ENCODE measurements at regions not wholly inside any gene's neighbourhood (a gene's known extent, or its start where the extent isn't known, plus 50 kb on each side); places are given as distances from the start of the nearest gene placed in this dataset.

DNA sequence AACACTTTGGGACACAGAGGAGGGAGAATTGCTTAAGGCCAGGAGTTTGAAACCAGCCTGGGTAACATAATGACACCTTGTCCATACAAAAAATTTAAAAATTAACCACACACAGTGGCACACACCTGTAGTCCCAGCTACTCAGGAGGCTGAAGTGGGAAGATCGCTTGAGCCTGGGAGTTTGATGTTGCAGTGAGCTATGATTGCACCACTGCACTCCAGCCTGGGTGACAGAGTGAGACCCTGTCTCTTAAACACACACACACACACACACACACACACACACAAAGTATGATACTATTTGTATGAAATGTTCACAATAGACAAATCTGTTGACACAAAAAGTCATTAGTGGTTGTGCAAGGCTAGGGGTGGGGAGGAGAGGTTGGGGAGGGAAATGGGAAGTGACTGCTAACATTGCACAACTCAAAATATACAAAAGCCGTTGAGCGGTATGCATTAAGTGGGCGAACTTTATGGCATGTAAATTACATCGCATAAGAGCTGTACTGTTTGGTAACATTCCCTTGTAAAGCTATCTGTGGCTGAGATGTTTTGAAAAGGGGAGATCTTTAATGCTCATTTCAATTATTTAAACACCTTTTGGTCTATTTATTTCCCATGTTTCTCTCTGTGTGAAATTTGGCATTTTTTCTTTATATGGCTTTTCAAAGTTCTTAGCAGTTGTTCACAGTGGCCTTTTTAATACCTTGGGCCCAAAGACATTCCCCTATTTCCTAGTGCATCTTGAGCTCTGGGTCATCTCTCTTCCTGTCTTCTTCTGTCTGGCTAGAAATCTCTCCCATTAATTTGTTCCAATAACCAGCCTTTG is 58.9 kb upstream of the ZNF516 start:
- Histone ChIP-seq H3K4me3 (ENCODE audit: insufficient read depth, low read depth, low read length) (no peak overlapping the region), H3K36me3 (ENCODE audit: control insufficient read depth, insufficient read depth, low read length) (no peaks in the 10 kb centered on the region), H3K4me1 (ENCODE audit: control insufficient read depth, insufficient read depth, low read length) (no peaks in the 10 kb centered on the region), H3K27me3 (ENCODE audit: control insufficient read depth, insufficient read depth, low read length, poor library complexity, severe bottlenecking) (no peaks in the 10 kb centered on the region), H3K27ac (ENCODE audit: insufficient read depth, low read depth, low read length, poor library complexity, severe bottlenecking) (no peak overlapping the region), H3K9me3 (ENCODE audit: control insufficient read depth, low read length) (no peaks in the 10 kb centered on the region)
- WGBS, 2 experiments = 94 to 95% methylated on average over 5 of the region's 5 CpGs

- H3K9me3 ChIP-seq (ENCODE audit: control insufficient read depth, low read length) = no peaks in the 10 kb centered on the region
- WGBS, 2 experiments = 94 to 97% methylated on average over 12 of the region's 12 CpGs
- H3K36me3 ChIP-seq (ENCODE audit: control insufficient read depth, insufficient read depth, low read length) = no peaks in the 10 kb centered on the region
- peaks cover 23% of the 10 kb centered on the region for H3K4me1 ChIP-seq (ENCODE audit: control insufficient read depth, insufficient read depth, low read length)
- H3K4me3 ChIP-seq (ENCODE audit: insufficient read depth, low read depth, low read length) = no peak overlapping the region
- no peak overlapping the region for H3K27ac ChIP-seq (ENCODE audit: insufficient read depth, low read depth, low read length, poor library complexity, severe bottlenecking)
- H3K27me3 ChIP-seq (ENCODE audit: control insufficient read depth, insufficient read depth, low read length, poor library complexity, severe bottlenecking) = no peaks in the 10 kb centered on the region
These were observed 53.5 kb upstream of the ZNF516 start for GRCh38 chr18:76548541-76548940.

- Histone ChIP-seq H3K27ac (ENCODE audit: insufficient read depth, low read depth, low read length, poor library complexity, severe bottlenecking) (no peak overlapping the region), H3K27me3 (ENCODE audit: control insufficient read depth, insufficient read depth, low read length, poor library complexity, severe bottlenecking) (no peaks in the 10 kb centered on the region), H3K4me1 (ENCODE audit: control insufficient read depth, insufficient read depth, low read length) (peaks cover 23% of the 10 kb centered on the region), H3K9me3 (ENCODE audit: control insufficient read depth, low read length) (no peaks in the 10 kb centered on the region), H3K4me3 (ENCODE audit: insufficient read depth, low read depth, low read length) (no peak overlapping the region), H3K36me3 (ENCODE audit: control insufficient read depth, insufficient read depth, low read length) (no peaks in the 10 kb centered on the region)
- WGBS, 2 experiments = 94 to 97% methylated on average over 11 of the region's 11 CpGs
These were observed 52.3 kb upstream of the ZNF516 start for GRCh38 chr18:76547296-76547695.

- Histone ChIP-seq H3K4me3 (ENCODE audit: insufficient read depth, low read depth, low read length) (no peak overlapping the region), H3K4me1 (ENCODE audit: control insufficient read depth, insufficient read depth, low read length) (peaks cover 23% of the 10 kb centered on the region), H3K9me3 (ENCODE audit: control insufficient read depth, low read length) (no peaks in the 10 kb centered on the region), H3K36me3 (ENCODE audit: control insufficient read depth, insufficient read depth, low read length) (no peaks in the 10 kb centered on the region), H3K27me3 (ENCODE audit: control insufficient read depth, insufficient read depth, low read length, poor library complexity, severe bottlenecking) (no peaks in the 10 kb centered on the region), H3K27ac (ENCODE audit: insufficient read depth, low read depth, low read length, poor library complexity, severe bottlenecking) (no peak overlapping the region)
- WGBS, 2 experiments = 78 to 81% methylated on average over 6 of the region's 6 CpGs
These were observed 51.4 kb upstream of the ZNF516 start for GRCh38 chr18:76546436-76546835.

- Histone ChIP-seq H3K36me3 (ENCODE audit: control insufficient read depth, insufficient read depth, low read length) (no peaks in the 10 kb centered on the region), H3K27me3 (ENCODE audit: control insufficient read depth, insufficient read depth, low read length, poor library complexity, severe bottlenecking) (no peaks in the 10 kb centered on the region), H3K9me3 (ENCODE audit: control insufficient read depth, low read length) (no peaks in the 10 kb centered on the region), H3K4me3 (ENCODE audit: insufficient read depth, low read depth, low read length) (no peak overlapping the region), H3K4me1 (ENCODE audit: control insufficient read depth, insufficient read depth, low read length) (peaks cover 23% of the 10 kb centered on the region), H3K27ac (ENCODE audit: insufficient read depth, low read depth, low read length, poor library complexity, severe bottlenecking) (no peak overlapping the region)
- 59 to 73% methylated on average over 7 of the region's 7 CpGs for WGBS, 2 experiments
These were observed 51.0 kb upstream of the ZNF516 start for GRCh38 chr18:76546088-76546435.

- Histone ChIP-seq H3K9me3 (ENCODE audit: control insufficient read depth, low read length) (no peaks in the 10 kb centered on the region), H3K27me3 (ENCODE audit: control insufficient read depth, insufficient read depth, low read length, poor library complexity, severe bottlenecking) (no peaks in the 10 kb centered on the region), H3K36me3 (ENCODE audit: control insufficient read depth, insufficient read depth, low read length) (no peaks in the 10 kb centered on the region), H3K4me3 (ENCODE audit: insufficient read depth, low read depth, low read length) (no peak overlapping the region), H3K4me1 (ENCODE audit: control insufficient read depth, insufficient read depth, low read length) (peaks cover 23% of the 10 kb centered on the region), H3K27ac (ENCODE audit: insufficient read depth, low read depth, low read length, poor library complexity, severe bottlenecking) (no peak overlapping the region)
- 83% methylated on average over 14 of the region's 14 CpGs for WGBS, 2 experiments
These were observed 50.5 kb upstream of the ZNF516 start for GRCh38 chr18:76545433-76546087.

GRCh38 chr18:76544511-76545345 is 49.7 kb upstream of the ZNF516 start:
- no peaks in the 10 kb centered on the region for H3K9me3 ChIP-seq (ENCODE audit: control insufficient read depth, low read length)
- H3K4me1 ChIP-seq (ENCODE audit: control insufficient read depth, insufficient read depth, low read length) = peaks cover 23% of the 10 kb centered on the region

More at GRCh38 chr18:76544511-76545345, 49.7 kb upstream of the ZNF516 start:
- Histone ChIP-seq H3K4me3 (ENCODE audit: insufficient read depth, low read depth, low read length) (no peak overlapping the region), H3K27ac (ENCODE audit: insufficient read depth, low read depth, low read length, poor library complexity, severe bottlenecking) (no peak overlapping the region), H3K27me3 (ENCODE audit: control insufficient read depth, insufficient read depth, low read length, poor library complexity, severe bottlenecking) (no peaks in the 10 kb centered on the region), H3K36me3 (ENCODE audit: control insufficient read depth, insufficient read depth, low read length) (no peaks in the 10 kb centered on the region)
- WGBS, 2 experiments = 77 to 80% methylated on average over 10 of the region's 10 CpGs
